ENCODE measurements at regions not wholly inside any gene's neighbourhood (a gene's known extent, or its start where the extent isn't known, plus 50 kb on each side); places are given as distances from the start of the nearest gene placed in this dataset.

- TF ChIP-seq CTCF (conservative IDR thresholded peaks at IDR 0.05; ENCODE audit: low read depth, low read length) (no peak), EZH2 (IDR thresholded peaks at IDR 0.05; ENCODE audit: low read length, unreplicated experiment) (no peak)
These were observed 101.3 kb upstream of the TNRC6C start for GRCh38 chr17:77857306-77857555.

Data from PC-3 (cell line).